OCI-LY3 (cell line): ENCODE measurements at regions not wholly inside any gene's neighbourhood (a gene's known extent, or its start where the extent isn't known, plus 50 kb on each side); places are given as distances from the start of the nearest gene placed in this dataset.
"Not testable (repeated sequence)": the region's sequence is repeated elsewhere in the genome, so short reads cannot be mapped to it uniquely, and the experiment has no call there.

Source experiments
- EZH2phosphoT487 ChIP-seq: fragments of 200-600 bp; shearing (Covaris generic); IDR thresholded peaks from 2 replicates; pipeline ENCODE4 v1.6.1; 2018; ENCODE audit warnings: antibody characterized with exemption, mixed run types, low read depth
- TF ChIP-seq, protein P1 (sequence below): fragments of 200-600, 300-600 bp; sonication (generic); IDR thresholded peaks from 2 replicates; pipeline ENCODE4 v1.5.1; 2014; ENCODE audit warnings: antibody characterized with exemption, low read length, low read depth

DNA sequence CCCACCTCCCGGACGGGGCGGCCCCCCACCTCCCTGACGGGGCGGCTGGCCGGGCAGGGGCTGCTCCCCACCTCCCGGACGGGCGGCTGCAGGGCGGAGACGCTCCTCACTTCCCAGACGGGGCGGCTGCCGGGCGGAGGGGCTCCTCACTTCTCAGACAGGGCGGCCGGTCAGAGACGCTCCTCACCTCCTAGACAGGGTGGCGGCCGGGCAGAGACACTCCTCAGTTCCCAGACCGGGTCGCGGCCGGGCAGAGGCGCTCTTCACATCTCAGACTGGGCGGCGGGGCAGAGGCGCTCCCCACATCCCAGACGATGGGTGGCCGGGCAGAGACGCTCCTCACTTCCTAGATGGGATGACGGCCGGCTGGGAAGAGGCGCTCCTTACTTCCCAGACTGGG lies 123.7 kb downstream of the SLC4A3 start:
- TF ChIP-seq, protein P1, sequence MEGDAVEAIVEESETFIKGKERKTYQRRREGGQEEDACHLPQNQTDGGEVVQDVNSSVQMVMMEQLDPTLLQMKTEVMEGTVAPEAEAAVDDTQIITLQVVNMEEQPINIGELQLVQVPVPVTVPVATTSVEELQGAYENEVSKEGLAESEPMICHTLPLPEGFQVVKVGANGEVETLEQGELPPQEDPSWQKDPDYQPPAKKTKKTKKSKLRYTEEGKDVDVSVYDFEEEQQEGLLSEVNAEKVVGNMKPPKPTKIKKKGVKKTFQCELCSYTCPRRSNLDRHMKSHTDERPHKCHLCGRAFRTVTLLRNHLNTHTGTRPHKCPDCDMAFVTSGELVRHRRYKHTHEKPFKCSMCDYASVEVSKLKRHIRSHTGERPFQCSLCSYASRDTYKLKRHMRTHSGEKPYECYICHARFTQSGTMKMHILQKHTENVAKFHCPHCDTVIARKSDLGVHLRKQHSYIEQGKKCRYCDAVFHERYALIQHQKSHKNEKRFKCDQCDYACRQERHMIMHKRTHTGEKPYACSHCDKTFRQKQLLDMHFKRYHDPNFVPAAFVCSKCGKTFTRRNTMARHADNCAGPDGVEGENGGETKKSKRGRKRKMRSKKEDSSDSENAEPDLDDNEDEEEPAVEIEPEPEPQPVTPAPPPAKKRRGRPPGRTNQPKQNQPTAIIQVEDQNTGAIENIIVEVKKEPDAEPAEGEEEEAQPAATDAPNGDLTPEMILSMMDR = not testable (repeated sequence)
- not testable (repeated sequence) for TF ChIP-seq EZH2phosphoT487
